GM19043 (cell line): ENCODE measurements at regions not wholly inside any gene's neighbourhood (a gene's known extent, or its start where the extent isn't known, plus 50 kb on each side); places are given as distances from the start of the nearest gene placed in this dataset.

ENCODE experiments used
- ATAC-seq: cut with Tn5 transposase; IDR thresholded peaks from one replicate; pipeline ENCODE4 v1.9.1; 2021; ENCODE audit warnings: low read depth; ENCODE audit not compliant: unreplicated experiment

DNA sequence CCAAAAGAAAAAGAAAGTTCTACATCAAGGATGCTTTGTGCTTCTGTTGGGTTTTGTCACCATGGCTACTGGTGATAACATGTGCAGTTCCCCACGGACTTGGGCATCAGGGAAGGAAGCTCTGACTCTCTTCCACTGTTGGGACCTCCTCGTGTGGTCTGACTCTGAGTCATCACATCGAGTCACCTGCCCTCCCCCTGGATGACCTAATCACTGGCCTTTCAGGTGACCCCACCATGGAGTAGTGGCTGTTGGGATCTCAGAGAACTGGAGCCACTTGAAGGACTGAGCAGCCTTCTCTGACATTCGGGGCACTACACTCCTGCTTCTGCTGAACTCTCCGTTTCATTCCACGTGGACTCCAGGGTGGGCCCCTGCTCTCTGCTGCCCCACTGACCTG is 60.8 kb upstream of the DOCK1 start:
- ATAC-seq: no peak

DNA sequence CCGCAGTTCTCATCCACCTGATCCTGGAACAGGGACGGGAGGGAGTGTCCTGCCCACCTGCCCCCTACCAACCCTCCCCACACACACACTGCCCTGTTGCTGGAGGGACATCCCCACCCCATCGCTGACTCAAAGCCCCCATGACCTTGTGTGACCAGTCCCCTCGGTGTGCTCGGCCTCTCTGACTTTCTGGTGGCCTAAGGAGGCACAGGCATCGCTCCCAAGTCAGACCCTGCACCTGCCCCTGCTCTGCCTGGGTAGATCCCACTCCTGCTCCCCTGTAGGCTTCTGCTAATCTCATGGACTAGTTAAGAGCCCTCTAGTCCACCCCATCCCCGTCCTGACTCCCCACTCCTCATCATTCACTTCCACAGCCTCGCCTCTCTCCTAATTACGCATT is 58.8 kb upstream of the DOCK1 start:
- ATAC-seq: no peak

DNA sequence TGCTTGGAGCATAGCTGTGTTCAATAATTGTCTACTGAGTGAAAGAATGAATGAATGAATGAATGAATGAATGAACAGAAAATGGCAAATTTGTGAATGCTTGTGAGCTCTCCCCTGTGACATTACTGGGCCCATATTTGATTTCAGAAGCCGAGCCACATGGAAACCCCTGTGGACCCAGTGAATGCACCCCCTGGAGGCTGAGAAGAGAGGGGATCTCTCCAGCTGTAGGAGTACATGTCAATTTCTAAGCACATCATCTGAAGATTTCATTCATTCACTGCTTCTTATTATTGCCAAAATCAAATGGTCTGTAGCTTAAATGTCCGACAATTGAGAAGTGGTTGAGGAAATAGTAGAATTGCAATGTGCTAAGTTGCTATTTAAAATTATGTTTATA is 58.3 kb upstream of the DOCK1 start:
- no peak for ATAC-seq

DNA sequence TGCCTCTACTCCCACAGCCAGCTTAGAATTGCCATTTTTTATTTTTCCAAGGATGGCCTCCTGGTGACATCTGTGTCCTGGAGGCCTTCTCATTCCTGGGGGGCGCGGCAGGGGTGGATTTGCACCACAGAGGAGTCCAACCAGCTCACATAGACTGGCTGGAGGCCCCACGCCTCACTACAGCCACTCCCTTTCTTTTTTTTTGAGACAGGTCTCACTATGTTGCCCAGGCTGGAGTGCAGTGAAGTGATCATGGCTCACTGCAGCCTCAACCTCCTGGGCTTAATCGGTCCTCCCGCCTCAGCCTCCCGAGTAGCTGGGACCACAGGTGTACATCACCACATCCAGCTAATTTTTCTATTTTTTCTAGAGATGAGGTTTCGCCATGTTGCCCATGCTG is 57.6 kb upstream of the DOCK1 start:
- ATAC-seq: no peak

DNA sequence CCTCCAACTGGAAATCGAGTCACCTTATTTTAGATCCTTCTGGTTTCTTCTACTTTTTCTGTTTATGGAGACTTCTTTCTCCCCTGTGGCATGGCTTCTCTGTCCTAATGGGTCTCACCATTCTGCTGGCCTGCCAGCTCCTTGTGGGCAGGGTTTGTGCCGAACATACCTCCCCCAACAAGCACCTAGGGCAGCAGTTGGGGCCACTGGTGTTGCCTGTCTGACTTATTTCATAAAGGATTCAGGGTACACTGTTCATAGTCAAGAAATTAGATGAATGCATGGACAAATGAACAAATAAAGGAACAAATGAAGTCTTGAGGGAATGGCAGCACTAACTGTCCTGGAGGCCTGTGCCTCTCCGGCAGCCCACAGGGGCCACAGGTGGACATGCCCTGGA is 55.6 kb upstream of the DOCK1 start:
- ATAC-seq: no peak

DNA sequence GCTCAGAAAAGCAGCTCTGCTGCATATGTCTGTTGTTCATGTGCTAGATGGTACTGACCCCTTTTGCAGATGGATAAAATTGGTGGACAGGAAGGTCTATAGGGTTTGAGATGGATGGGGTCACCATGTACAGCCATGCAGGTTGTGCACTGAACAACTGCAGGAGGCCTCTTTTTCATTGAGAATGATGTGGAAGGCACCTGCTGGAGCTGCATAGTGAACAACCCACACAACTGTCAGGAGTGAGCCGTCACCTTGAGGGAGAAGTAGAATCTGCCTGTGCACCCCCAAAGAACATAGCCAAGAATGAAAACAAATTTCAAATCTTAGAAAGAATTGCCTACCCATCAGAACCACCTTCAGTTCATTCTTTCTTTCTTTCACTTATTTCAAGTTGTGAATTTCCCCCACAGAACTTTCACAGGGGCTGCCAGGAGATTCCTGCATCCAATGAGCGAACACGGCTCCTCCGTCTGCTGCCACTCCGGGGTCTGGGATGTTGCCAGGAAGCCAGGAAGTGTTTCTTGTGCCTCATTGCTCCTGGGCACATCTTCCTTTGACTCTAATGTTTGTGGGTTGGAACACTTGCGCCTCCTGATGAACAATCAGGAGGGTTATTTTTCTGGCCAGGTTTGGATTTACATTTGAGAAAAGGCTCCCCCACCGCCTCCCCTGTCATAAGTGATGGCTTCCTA is 53.7 kb upstream of the DOCK1 start:
- ATAC-seq: no peak

DNA sequence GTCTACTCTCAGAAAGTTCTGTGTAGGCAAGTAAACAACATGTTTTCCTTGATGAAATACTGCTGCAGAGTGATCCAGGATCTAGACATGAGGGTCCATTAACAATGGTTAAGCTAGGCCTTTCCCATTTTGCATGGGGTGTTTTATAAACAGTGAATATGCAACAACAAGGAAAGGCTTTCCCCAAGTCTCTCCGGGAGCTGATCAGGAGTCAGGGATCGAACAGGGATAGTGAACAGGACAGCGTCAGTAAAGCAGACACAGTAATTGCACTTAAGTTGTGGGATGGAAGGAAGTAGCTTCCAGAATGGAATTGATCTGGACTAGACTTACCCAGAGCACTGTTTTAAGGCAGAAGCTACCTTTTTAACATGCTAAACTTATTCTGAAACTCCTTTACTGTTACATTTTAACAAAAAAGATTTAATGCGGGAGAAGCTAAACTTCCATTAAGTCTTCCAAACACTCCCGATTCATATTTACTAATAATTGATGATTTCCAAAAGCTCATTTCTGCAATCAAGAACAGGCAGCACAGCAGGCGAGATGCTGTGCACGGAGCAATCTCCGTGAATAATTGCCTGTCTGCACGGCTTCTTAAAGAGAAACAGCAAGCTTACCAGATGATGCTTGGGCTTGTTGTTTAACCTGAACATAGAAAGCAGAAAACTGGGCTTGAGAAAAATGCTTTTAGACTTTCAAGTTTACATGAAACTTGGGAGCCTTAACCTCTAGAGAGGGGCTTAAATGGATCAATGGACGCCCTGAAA is 50.3 kb upstream of the DOCK1 start:
- no peak for ATAC-seq
